Smooth muscle cell (in vitro differentiated cells): ENCODE measurements at regions not wholly inside any gene's neighbourhood (a gene's known extent, or its start where the extent isn't known, plus 50 kb on each side); places are given as distances from the start of the nearest gene placed in this dataset.

ENCODE experiments used
- DNase-seq: peaks from one replicate; lab custom pipeline; 2025; ENCODE audit not compliant: unreplicated experiment; lab: John Stamatoyannopoulos, UW
- H2AFZ ChIP-seq: fragments of 200-600 bp; sonication (generic); 2 replicates; pipeline ENCODE4 v1.6.0; 2016; ENCODE audit warnings: antibody characterized with exemption, low read depth, mild to moderate bottlenecking
- H3F3A ChIP-seq: fragments of 200-600 bp; sonication (generic); 2 replicates; pipeline ENCODE4 v1.6.0; 2017; ENCODE audit warnings: antibody characterized with exemption, low read depth
- H3K27ac ChIP-seq: fragments of 200-600 bp; sonication (generic); 2 replicates; pipeline ENCODE4 v1.5.1; 2016; ENCODE audit warnings: low read depth, mild to moderate bottlenecking
- H3K27me3 ChIP-seq: fragments of 200-600 bp; sonication (generic); 2 replicates; pipeline ENCODE4 v1.6.1; 2016; ENCODE audit warnings: low read depth, mild to moderate bottlenecking
- H3K36me3 ChIP-seq: fragments of 200-600 bp; sonication (generic); 2 replicates; pipeline ENCODE4 v1.5.1; 2016; ENCODE audit warnings: low read depth
- H3K4me1 ChIP-seq: fragments of 200-600 bp; sonication (generic); 2 replicates; pipeline ENCODE4 v1.5.1; 2016; ENCODE audit warnings: low read depth
- H3K4me2 ChIP-seq: fragments of 200-600 bp; sonication (generic); 2 replicates; pipeline ENCODE4 v1.6.0; 2016; ENCODE audit warnings: mild to moderate bottlenecking
- H3K4me3 ChIP-seq: fragments of 200-600 bp; sonication (generic); 2 replicates; pipeline ENCODE4 v1.5.1; 2016; ENCODE audit warnings: mild to moderate bottlenecking
- H3K79me2 ChIP-seq: fragments of 200-600 bp; sonication (generic); 2 replicates; pipeline ENCODE4 v1.6.0; 2016; ENCODE audit warnings: low read depth, mild to moderate bottlenecking
- H3K9ac ChIP-seq: fragments of 200-600 bp; sonication (generic); 2 replicates; pipeline ENCODE4 v1.6.0; 2016; ENCODE audit warnings: low read depth
- H3K9me3 ChIP-seq: fragments of 200-600 bp; sonication (generic); replicated peaks from 2 replicates; pipeline ENCODE4 v1.5.1; 2016; ENCODE audit warnings: low read depth
- H4K20me1 ChIP-seq: fragments of 200-600 bp; sonication (generic); 2 replicates; pipeline ENCODE4 v1.6.0; 2016; ENCODE audit warnings: low read depth
- CTCF ChIP-seq: fragments of 200-600 bp; sonication (generic); IDR thresholded peaks from 2 replicates; pipeline ENCODE4 v1.5.1; 2017; ENCODE audit warnings: borderline replicate concordance, mild to moderate bottlenecking, antibody characterized with exemption; ENCODE audit not compliant: insufficient read depth, poor library complexity, severe bottlenecking
- WGBS: methylation state at CpG from one replicate; pipeline ENCODE4 v1.1.7; 2016; ENCODE audit warnings: low lambda C conversion rate; 5-methylcytosine and 5-hydroxymethylcytosine counted together

- Histone ChIP-seq H3K9ac (no peak overlapping the region), H3K27ac (no peak overlapping the region), H3K9me3 (no peaks in the 10 kb centered on the region), H3F3A (no peaks in the 10 kb centered on the region), H3K4me3 (no peak overlapping the region), H4K20me1 (no peaks in the 10 kb centered on the region), H3K4me2 (no peak overlapping the region), H2AFZ (no peak overlapping the region), H3K4me1 (no peaks in the 10 kb centered on the region), H3K79me2 (no peaks in the 10 kb centered on the region), H3K27me3 (no peaks in the 10 kb centered on the region), H3K36me3 (no peaks in the 10 kb centered on the region)
- DNase-seq: no peak
- TF ChIP-seq CTCF: no peak
- WGBS: 90% methylated on average over 6 of the region's 6 CpGs
Measured at GRCh38 chr2:13923823-13924222, 708.7 kb upstream of the LRATD1 start.

- no peaks in the 10 kb centered on the region for H3K4me1 ChIP-seq
- no peak overlapping the region for H2AFZ ChIP-seq
- H3K79me2 ChIP-seq: no peaks in the 10 kb centered on the region
- H3K4me2 ChIP-seq: no peak overlapping the region
- no peaks in the 10 kb centered on the region for H4K20me1 ChIP-seq
- H3K9ac ChIP-seq: no peak overlapping the region
- H3F3A ChIP-seq: no peaks in the 10 kb centered on the region
- no peaks in the 10 kb centered on the region for H3K9me3 ChIP-seq
- 91% methylated on average over 2 of the region's 2 CpGs for WGBS
- H3K36me3 ChIP-seq: no peaks in the 10 kb centered on the region
- H3K27me3 ChIP-seq: no peaks in the 10 kb centered on the region
- no peak overlapping the region for H3K27ac ChIP-seq
- TF ChIP-seq CTCF: no peak
- no peak for DNase-seq
- no peak overlapping the region for H3K4me3 ChIP-seq
Measured at GRCh38 chr2:13942111-13942510, 690.4 kb upstream of the LRATD1 start.

GRCh38 chr2:13950761-13951160 is 681.8 kb upstream of the LRATD1 start:
- no peak for DNase-seq
- TF ChIP-seq CTCF: no peak
- Histone ChIP-seq H3K27me3 (no peaks in the 10 kb centered on the region), H3K4me1 (no peaks in the 10 kb centered on the region), H3K9me3 (no peaks in the 10 kb centered on the region), H4K20me1 (no peaks in the 10 kb centered on the region), H3K79me2 (no peaks in the 10 kb centered on the region), H3K36me3 (no peaks in the 10 kb centered on the region), H3K27ac (no peak overlapping the region), H3F3A (no peaks in the 10 kb centered on the region), H3K9ac (no peak overlapping the region), H2AFZ (no peak overlapping the region), H3K4me2 (no peak overlapping the region), H3K4me3 (no peak overlapping the region)
- 94% methylated on average over 2 of the region's 2 CpGs for WGBS

- no peak overlapping the region for H2AFZ ChIP-seq
- no peak for DNase-seq
- no peaks in the 10 kb centered on the region for H3K36me3 ChIP-seq
- H3K27ac ChIP-seq: no peak overlapping the region
- no peaks in the 10 kb centered on the region for H3K9me3 ChIP-seq
- no peaks in the 10 kb centered on the region for H3K4me1 ChIP-seq
- no peaks in the 10 kb centered on the region for H3K79me2 ChIP-seq
- no peaks in the 10 kb centered on the region for H3F3A ChIP-seq
- H3K4me3 ChIP-seq: no peak overlapping the region
- no peak overlapping the region for H3K9ac ChIP-seq
- no peak overlapping the region for H3K4me2 ChIP-seq
- no peak for TF ChIP-seq CTCF
- H4K20me1 ChIP-seq: no peaks in the 10 kb centered on the region
- 72% methylated on average over 2 of the region's 2 CpGs for WGBS
- no peaks in the 10 kb centered on the region for H3K27me3 ChIP-seq
Measured at GRCh38 chr2:13968811-13969210, 663.7 kb upstream of the LRATD1 start.
